ENCODE measurements at regions not wholly inside any gene's neighbourhood (a gene's known extent, or its start where the extent isn't known, plus 50 kb on each side); places are given as distances from the start of the nearest gene placed in this dataset.

- TF ChIP-seq CREB1 (IDR thresholded peaks at IDR 0.05; ENCODE audit: low read depth), result no peak
- no peak for TF ChIP-seq REST (IDR thresholded peaks at IDR 0.05; ENCODE audit: low read depth)
These were observed 298.3 kb downstream of the RBM43 start for GRCh38 chr2:150963336-150963735.
